Iris pigment epithelial cell (primary cell): ENCODE measurements at regions not wholly inside any gene's neighbourhood (a gene's known extent, or its start where the extent isn't known, plus 50 kb on each side); places are given as distances from the start of the nearest gene placed in this dataset.
A peak's percentile ranks its signal among the peaks of the same experiment; 100 is the strongest.
"Not testable (repeated sequence)": the region's sequence is repeated elsewhere in the genome, so short reads cannot be mapped to it uniquely, and the experiment has no call there.

Experiments
- DNase-seq: peaks from one replicate; pipeline ENCODE4 v3.0.0-alpha.2; 2011; ENCODE audit warnings: low read depth

GRCh38 chr4:3633277-3633676, 101.1 kb upstream of the LRPAP1 start:
- not testable (repeated sequence) for DNase-seq

- not testable (repeated sequence) for DNase-seq
These were observed 100.6 kb upstream of the LRPAP1 start for GRCh38 chr4:3632794-3633193.

- not testable (repeated sequence) for DNase-seq
These were observed 99.5 kb upstream of the LRPAP1 start for GRCh38 chr4:3631544-3632266.

- no peak for DNase-seq
These were observed 98.6 kb upstream of the LRPAP1 start for GRCh38 chr4:3630598-3631543.

- no peak for DNase-seq
These were observed 97.9 kb upstream of the LRPAP1 start for GRCh38 chr4:3630136-3630597.

- DNase-seq = no peak
These were observed 97.4 kb upstream of the LRPAP1 start for GRCh38 chr4:3629665-3630064.

GRCh38 chr4:3629176-3629575, 97.0 kb upstream of the LRPAP1 start:
- DNase-seq = not testable (repeated sequence)

- DNase-seq = no peak
These were observed 96.6 kb upstream of the LRPAP1 start for GRCh38 chr4:3628868-3629175.

GRCh38 chr4:3627967-3628867, 96.0 kb upstream of the LRPAP1 start:
- not testable (repeated sequence) for DNase-seq

- not testable (repeated sequence) for DNase-seq
These were observed 95.2 kb upstream of the LRPAP1 start for GRCh38 chr4:3627456-3627855.

GRCh38 chr4:3626131-3626884, 94.1 kb upstream of the LRPAP1 start:
- not testable (repeated sequence) for DNase-seq

GRCh38 chr4:3625286-3625875, 93.2 kb upstream of the LRPAP1 start:
- DNase-seq = not testable (repeated sequence)

GRCh38 chr4:3623809-3624329, 91.6 kb upstream of the LRPAP1 start:
- not testable (repeated sequence) for DNase-seq

GRCh38 chr4:3623106-3623505, 90.9 kb upstream of the LRPAP1 start:
- DNase-seq = no peak

GRCh38 chr4:3620365-3620764, 88.1 kb upstream of the LRPAP1 start:
- peak; percentile 27 for DNase-seq

GRCh38 chr4:3619698-3620097, 87.5 kb upstream of the LRPAP1 start:
- not testable (repeated sequence) for DNase-seq

GRCh38 chr4:3618341-3618740, 86.1 kb upstream of the LRPAP1 start:
- not testable (repeated sequence) for DNase-seq

GRCh38 chr4:3615386-3616286, 83.4 kb upstream of the LRPAP1 start:
- DNase-seq = no peak

GRCh38 chr4:3614731-3614980, 82.4 kb upstream of the LRPAP1 start:
- DNase-seq = no peak
